ENCODE measurements at regions not wholly inside any gene's neighbourhood (a gene's known extent, or its start where the extent isn't known, plus 50 kb on each side); places are given as distances from the start of the nearest gene placed in this dataset.
"Not testable (repeated sequence)": the region's sequence is repeated elsewhere in the genome, so short reads cannot be mapped to it uniquely, and the experiment has no call there.

DNA sequence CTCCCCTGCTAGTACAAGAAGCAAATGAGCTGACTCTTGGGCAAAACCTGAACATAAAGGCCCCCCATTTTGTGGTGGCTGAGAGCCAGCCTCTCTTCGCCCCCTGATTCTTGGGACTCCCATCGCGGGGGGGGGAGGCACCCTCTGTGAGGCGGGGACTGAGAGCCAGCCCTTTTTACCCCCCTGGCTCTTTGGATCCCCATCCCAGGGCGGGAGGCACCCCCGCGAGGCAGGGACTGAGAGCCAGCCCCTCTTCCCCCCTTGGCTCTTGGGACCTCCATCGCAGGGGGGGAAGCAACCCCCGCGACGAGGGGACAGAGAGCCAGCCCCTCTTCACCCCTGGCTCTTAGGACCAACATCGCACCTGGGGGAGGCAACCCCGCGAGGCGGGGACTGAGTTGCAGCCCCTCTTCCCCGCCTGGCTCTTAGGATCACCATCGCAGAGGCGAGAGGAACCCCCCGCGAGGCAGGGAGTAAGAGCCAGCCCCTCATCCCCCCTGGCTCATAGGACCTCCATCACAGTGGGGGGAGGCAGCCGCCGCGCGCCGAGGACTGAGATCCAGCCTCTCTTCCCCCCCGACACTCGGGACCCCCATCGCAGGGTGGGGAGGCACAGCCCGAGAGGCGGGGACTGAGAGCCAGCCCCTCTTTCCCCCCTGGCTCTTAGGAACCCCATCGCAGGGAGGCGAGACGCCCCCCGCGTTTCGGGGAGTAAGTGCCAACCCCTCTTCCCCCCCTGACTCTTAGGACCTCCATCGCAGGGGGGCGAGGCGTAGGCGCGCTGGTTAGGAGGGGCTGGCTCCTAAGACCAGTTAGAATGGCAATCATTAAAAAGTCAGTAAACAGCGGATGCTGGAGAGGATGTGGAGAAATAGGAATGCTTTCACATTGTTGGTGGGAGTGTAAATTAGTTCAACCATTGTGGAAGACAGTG lies 2428.4 kb upstream of the PCDH20 start:
- no peak for DNase-seq

GRCh38 chr13:63842102-63842501 lies 2426.5 kb upstream of the PCDH20 start:
- no peak for DNase-seq

DNA sequence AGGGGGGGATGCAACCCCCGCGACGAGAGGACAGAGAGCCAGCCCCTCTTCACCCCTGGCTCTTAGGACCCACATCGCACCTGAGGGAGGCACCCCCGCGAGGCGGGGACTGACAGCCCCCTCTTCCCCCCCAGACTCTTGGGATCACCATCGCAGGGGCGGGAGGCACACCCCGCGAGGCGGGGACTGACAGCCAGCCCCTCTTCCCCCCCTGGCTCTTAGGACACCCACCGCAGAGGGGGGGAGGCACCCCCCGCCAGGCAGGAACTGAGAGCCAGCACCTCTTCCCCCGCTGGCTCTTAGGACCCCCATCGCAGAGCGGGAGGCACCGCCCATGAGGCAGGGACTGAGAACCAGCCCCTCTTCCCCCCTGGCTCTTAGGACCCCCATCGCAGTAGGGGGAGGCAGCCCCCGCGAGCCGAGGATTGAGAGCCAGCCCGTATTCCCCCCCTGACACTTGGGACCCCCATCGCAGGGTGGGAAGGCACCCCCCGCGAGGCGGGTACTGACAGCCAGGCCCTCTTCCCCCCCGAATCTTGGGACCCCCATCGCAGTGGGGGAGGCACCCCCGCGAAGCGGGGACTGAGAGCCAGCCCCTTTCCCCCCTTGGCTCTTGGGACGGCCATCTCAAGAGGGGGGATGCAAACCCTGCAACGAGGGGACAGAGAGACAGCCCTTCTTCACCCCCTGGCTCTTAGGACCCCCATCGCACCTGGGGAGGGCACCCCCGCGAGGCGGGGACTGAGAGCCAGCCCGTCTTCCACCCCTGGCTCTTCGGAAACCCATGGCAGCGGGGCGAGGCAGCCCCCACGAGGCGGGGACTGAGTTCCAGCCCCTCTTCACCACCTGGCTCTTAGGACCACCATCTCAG lies 2425.1 kb upstream of the PCDH20 start:
- DNase-seq = no peak

- DNase-seq = no peak
Measured at GRCh38 chr13:63838366-63839110, 2422.9 kb upstream of the PCDH20 start.

- not testable (repeated sequence) for DNase-seq
Measured at GRCh38 chr13:63837701-63838100, 2422.1 kb upstream of the PCDH20 start.

DNA sequence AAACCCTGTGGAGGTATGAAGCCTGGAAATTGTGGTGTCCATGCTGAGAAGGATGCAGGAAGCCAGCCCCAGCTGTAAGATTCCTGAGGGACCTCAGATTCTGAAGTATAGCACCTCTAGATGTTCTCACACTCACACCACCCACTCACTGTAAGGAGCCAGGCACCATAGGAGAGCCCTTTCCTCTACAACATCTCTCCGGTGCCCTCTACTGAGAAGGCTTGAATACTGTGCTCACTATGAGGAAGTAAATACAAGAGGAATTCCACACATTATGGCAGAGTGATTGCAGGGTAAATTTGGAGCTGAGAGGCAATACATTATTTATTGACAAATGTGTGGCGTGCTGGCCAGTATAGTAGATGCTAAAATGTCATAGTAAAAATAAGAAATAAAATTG lies 2414.0 kb upstream of the PCDH20 start:
- DNase-seq = not testable (repeated sequence)

GRCh38 chr13:63821785-63822184 lies 2406.1 kb upstream of the PCDH20 start:
- DNase-seq = not testable (repeated sequence)

DNA sequence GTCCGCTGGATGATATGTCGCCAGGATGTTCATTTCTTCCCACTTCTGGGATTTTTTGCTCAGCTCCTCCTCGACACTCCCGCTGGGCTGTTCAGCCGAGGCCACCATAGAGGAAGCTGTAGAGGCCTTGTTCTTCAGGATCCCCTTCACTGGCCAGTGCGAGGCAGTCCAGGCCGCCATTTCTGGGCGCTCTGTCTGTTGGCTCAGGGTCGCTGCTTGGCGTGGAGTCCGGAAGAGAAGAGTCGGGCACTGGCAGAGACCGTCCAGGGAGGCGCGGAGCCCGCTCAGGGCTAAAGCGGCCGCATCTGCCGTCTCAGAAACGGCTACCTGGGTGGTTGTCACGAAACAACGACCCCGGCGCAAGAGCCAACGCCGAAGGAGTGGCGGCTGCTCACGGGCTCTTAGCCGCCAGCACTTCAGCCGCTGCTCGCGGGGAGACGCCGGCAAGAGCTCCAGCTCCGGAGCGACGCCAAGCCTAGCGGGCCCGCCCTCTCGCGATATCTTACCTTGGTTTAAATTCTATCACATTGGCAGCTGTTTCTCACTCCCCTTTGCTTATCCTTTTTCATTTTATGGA lies 2395.9 kb upstream of the PCDH20 start:
- DNase-seq = not testable (repeated sequence)

DNA sequence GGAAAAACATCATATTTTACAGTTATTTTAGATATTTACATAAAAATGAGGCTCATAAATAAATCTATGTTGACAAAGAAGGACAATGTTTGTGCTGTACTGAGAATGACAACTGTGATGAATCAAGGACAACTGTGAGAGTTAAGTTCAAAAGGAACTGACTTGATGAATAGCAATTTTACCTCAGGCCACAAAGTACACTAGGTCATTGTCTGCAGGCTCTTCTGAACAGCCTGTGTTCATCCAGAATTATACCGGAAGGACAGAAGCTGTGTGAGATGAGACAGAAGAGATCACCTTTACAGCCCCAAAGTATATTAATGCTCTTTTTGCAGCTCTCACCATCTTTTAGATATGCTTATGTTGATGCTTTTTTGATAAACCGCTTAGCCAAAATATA lies 2375.5 kb upstream of the PCDH20 start:
- not testable (repeated sequence) for DNase-seq

DNA sequence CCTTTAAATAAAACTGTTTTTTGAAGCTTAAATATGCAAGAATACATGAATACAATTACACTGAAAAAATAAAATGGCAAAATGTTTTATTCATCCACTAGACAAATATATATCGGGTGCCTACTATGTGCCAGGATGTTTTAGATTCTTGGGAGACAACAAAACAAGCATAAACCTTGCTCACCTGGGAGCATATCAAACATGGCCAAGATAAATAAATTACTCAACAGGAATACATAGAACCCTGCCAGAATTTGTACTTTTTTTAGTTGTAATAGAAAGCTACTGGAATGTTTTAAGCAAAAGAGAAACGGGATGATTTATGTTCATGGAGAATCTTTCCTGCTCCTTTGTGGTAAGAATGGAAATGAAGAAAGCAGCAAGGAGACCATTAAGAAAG lies 2358.5 kb upstream of the PCDH20 start:
- DNase-seq = no peak

GRCh38 chr13:63773476-63773875 lies 2357.8 kb upstream of the PCDH20 start:
- no peak for DNase-seq

GRCh38 chr13:63757683-63758082 lies 2342.0 kb upstream of the PCDH20 start:
- DNase-seq = not testable (repeated sequence)

GRCh38 chr13:63749857-63750256 lies 2334.2 kb upstream of the PCDH20 start:
- DNase-seq = not testable (repeated sequence)

- not testable (repeated sequence) for DNase-seq
Measured at GRCh38 chr13:63741814-63742101, 2326.1 kb upstream of the PCDH20 start.

GRCh38 chr13:63741029-63741813 lies 2325.6 kb upstream of the PCDH20 start:
- DNase-seq = no peak

DNA sequence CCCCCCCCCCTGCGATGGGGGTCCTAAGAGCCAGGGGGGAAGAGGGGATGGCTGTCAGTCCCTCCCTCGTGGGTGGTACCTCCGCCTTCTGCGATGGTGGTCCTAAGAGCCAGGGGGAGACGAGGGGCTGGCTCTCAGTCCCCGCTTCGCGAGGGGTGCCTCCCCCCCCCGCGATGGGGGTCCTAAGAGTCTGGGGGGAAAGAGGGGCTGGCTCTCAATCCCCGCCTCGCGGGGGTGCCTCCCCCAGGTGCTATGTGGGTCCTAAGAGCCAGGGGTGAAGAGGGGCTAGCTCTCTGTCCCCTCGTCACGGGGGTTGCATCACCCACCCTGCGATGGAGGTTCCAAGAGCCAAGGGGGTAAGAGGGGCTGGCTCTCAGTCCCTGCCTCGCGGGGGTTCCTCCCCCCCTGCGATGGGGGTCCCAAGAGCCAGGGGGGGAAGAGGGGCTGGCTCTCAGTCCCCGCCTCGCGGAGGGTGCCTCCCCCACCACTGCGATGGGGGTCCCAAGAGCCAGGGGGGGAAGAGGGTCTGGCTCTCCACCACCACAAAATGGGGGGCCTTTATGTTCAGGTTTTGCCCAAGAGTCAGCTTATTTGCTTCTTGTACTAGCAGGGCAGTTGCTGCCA lies 2323.6 kb upstream of the PCDH20 start:
- DNase-seq = not testable (repeated sequence)

GRCh38 chr13:63737418-63737817 lies 2321.8 kb upstream of the PCDH20 start:
- DNase-seq = no peak

DNA sequence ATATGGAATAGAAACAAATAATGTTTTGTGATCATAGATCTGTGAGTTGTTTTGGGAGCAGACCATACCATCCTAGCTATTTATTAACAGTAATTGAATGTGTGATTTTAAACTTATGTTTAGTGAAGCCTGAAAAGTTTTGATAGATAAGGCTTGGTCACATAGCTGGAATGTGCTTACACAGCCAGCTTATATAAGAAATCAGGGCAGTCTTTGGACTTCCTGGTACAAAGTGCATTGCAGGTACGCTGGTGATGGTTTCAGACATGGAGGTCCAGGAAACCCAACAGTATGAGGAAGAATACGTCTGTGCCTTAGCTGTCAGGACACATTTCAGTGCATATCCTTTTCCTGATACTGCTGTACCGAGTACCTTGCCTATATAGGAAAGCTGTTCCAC lies 2316.2 kb upstream of the PCDH20 start:
- no peak for DNase-seq

- DNase-seq = not testable (repeated sequence)
Measured at GRCh38 chr13:63712159-63712558, 2296.5 kb upstream of the PCDH20 start.

GRCh38 chr13:63706751-63707150 lies 2291.1 kb upstream of the PCDH20 start:
- DNase-seq = no peak

DNA sequence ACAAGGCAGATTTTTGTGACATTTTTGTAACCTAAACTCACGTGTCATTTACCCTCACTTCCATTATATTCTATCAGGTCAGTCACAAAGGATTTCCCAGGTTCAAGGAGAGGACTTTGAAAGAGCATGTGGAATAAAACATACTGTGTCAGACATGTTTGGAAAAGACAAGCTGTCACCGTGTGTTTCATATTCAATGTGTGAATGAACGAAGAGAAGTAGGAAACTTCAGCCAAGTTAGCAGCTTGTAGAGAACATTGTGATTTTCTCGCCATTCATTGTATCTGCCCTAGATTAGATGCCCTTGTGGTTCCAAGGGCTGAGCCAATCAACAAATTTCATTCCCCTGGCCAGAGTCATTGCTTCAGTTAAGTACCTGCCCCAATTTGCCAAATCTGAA lies 2288.9 kb upstream of the PCDH20 start:
- no peak for DNase-seq
